Epidermal melanocyte (primary cell): ENCODE measurements at regions not wholly inside any gene's neighbourhood (a gene's known extent, or its start where the extent isn't known, plus 50 kb on each side); places are given as distances from the start of the nearest gene placed in this dataset.

Experiments
- DNase-seq: peaks from one replicate; pipeline ENCODE4 v3.0.0; 2011; ENCODE audit warnings: low spot score; ENCODE audit not compliant: insufficient read length

GRCh38 chr11:33616552-33616951, 84.1 kb downstream of the C11orf91 start:
- no peak for DNase-seq

DNA sequence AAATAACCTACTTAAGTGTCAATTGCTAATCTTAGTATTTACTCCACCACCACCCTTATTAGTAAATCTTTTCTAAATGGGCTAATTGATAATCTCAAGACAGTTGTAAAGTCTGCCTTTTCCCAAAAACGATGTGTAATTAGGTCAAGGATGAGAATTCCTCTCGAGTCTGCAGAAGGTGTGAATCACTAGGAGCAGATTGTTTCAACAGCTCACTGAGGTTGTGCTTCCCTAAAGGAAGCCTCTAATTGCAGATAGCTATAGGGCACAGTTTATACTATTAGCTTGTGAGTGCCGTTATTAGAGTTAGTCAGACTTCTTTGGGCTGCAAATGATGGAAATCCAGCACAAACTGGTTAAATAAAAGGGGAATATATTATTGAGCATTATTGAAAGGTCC, 84.9 kb downstream of the C11orf91 start:
- no peak for DNase-seq

DNA sequence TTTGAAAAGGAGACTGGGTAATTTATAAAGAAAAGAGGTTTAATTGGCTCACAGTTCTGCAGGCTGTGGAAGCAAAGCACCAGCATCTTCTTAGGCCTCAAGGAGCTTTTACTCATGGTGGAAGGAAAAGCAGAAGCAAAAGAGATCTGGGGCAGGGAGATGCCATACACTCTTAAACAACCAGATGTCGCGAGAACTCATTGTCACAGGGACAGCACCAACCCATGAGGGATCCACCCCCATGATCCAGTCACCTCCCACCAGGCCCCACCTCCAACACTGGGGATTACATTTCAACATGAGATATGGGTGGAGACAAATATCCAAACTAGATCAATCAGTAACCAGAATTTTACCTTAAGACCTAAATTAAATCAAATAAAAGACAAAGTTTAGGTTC, 87.2 kb downstream of the C11orf91 start:
- DNase-seq, result no peak

GRCh38 chr11:33610903-33611302, 89.7 kb downstream of the C11orf91 start:
- no peak for DNase-seq

- DNase-seq, result no peak
Observed at GRCh38 chr11:33608386-33608785, 92.2 kb downstream of the C11orf91 start.

GRCh38 chr11:33606762-33607161, 93.9 kb downstream of the C11orf91 start:
- DNase-seq, result no peak

- no peak for DNase-seq
Observed at GRCh38 chr11:33605703-33606102, 94.9 kb downstream of the C11orf91 start.

DNA sequence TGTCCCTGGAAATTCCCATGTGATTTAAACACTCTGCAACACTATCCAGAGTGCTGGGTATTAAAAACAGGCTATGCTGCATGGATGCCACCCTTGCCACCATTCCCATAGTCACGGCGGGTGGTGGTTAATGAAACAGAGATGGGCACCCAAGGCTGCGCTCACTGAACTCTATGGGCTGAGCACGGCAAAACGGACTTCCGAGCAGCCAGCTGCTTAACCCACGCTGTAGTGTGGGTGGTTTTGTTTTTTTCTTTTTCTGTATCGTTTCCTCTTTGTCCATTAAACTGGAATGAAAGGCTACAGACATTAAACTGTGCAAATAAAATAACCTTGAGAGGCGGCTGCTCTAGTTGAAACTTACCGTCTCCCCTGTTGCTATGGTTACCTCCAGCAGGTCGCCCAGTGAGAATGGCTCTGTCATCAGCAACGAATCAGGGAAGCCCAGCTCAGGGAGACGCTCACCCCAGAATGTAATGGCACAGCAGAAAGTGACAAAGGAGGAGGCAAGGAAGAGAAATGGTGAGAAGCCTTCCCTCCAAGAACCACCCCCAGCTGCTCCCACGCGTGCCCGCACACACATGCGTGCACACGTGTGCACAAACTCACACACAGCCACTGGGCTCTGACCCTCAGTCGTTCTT, 102.1 kb downstream of the C11orf91 start:
- DNase-seq, result no peak

DNA sequence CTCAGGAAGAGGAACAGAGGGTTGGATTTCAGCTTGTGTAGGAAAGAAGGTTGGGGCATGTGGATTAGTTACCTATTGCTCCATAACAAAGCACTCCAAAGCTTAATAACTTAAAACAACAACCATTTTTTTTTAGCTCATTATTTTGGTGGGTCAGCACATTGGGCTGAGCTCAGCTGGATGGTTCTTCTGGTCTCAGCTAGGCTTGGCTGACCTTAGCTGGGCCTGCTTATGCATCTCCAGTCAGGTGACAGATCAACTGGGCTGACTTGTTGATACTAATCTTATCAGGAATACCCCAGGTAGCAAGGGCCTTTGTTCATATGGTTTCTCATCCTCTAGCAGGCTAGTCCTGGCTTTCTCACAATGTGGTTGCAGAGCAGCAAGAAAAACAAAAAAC, 106.4 kb downstream of the C11orf91 start:
- DNase-seq, result no peak

GRCh38 chr11:33590441-33590840, 110.2 kb downstream of the C11orf91 start:
- DNase-seq, result no peak

GRCh38 chr11:33588056-33588455, 112.6 kb downstream of the C11orf91 start:
- DNase-seq, result no peak

DNA sequence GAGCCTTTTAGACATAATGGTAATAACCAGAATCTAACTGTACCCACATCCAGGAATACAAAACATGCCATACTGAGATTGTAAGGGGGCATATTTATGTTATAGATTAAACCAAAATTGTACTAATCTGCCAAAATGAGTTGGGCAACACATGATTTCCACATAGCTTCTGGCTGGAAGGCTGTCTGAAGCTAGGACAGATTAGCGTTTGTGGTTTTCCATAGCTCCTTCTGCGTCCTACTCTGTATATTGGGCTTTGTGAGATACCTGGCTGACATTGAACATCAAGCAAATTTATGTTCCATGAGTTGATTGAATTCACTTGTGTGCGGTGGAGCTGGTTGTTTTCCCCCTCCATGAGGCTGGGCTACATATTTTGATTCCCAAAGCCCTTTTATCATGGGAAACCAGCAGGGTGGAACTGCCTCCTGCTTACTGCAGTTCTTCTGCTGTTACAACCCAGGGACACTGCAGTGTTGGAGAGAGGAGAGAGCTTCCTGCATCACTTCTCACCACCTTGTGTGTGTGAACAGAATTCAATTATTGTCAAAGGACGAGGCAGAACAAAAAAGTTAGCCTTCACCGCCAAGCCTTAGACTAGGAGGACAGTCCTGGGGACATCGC, 114.9 kb downstream of the C11orf91 start:
- DNase-seq, result no peak

- no peak for DNase-seq
Observed at GRCh38 chr11:33582636-33583325, 117.8 kb downstream of the C11orf91 start.

DNA sequence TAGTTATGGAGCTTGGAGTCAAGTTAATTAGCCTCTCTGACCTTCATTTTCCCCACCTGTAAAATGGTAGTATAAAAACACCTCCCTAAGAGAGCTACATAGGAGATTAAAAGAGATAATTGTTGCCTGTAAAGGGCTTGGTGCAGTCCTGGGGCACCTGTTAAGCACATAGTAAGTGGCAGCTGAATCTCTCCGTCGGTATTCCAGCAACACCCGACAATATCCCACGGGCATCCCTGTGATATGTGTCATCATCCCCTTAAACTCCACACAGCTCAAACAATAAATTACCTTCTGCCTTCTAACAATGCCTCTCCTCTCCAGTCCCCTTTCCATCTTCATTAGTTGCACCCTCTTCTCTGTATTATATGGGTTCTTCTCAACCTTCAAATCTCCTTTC, 121.5 kb downstream of the C11orf91 start:
- DNase-seq, result no peak

- no peak for DNase-seq
Observed at GRCh38 chr11:33577204-33577603, 123.4 kb downstream of the C11orf91 start.

- no peak for DNase-seq
Observed at GRCh38 chr11:33575311-33575710, 125.3 kb downstream of the C11orf91 start.

DNA sequence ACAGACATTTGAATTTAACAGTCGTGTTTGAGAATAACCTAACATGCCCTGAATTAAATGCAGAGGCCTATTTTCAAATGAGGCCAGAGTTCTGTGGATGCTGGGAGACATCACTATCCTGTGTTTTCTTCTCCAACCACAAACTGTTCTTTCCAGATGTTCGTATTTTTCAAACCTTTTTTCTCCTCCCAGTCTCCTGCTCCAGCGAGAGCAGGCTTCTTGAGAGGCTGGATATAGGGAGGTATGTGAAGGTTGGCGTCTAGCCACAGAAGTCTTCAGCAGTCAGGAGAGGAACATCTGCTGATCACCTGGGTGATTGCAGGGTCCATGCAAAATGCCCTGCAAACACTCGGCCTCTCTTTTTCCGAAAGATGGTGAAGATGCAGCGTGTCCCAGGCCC, 126.3 kb downstream of the C11orf91 start:
- no peak for DNase-seq

DNA sequence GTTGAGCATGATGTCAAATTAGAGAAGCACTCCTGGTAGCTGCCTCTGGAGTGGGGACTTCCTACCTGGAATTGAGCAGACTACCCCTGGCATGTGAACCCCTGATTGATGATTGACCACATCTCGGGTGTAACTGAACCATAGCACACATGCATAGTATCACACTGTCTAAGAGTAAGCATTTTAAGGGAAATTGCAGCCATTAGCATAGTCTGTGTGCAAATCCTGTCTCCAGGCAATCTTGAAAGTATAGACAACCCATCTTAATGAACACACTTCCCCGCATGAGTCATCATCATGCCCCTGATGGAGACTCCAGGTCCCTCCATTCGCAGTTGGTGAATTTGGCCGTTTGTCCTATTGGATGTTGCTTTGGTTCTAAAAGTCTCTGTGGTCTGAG, 131.3 kb downstream of the C11orf91 start:
- no peak for DNase-seq

DNA sequence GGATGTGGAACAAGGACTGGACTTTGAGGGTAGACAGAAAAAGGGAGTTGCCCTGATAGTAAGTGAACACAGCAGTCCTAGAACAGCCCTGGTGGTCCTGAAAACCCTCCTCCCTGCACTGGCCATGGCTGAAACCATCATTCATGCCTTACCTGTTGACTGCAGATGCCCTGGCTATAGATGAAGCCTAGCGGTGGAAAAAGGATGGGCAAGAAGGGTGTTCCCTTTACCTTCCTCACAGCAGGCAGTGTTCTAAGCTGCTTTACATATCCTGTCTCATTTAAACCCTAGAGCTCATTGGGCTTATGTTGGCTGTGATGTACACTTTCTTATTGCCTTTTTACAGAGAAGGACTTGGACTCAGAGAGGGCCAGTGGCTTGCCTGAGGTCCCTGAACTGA, 133.6 kb downstream of the C11orf91 start:
- no peak for DNase-seq

DNA sequence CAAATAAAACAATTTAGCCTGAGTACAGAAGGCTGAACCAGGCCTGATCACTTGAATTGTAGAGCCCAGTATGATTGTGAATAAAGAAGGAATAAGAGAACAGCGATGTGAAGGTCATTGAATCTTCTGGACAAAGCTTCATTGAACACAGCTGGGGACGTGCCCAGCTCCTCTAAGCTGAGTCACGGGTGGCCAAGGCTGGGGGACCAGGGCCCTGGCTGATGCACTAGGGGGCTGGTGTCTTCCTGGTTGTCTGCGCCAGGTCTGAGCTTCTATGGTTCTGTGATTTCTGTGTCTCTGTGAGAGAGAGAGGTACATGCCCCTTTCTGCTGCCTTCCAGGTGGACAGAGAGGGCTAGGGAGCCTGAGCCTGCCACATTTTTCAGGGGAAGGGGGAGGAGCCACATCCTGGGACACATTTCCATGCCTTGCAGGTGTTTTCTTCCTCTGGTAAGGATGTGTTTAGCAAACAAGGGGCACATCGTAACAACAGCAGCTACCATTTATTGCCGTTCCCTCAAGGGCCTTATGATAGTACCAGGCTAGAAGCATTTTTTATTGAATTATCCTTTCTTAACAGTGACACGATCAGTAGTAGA, 135.7 kb downstream of the C11orf91 start:
- DNase-seq, result no peak

- DNase-seq, result no peak
Observed at GRCh38 chr11:33560729-33561128, 139.9 kb downstream of the C11orf91 start.

GRCh38 chr11:33559567-33559966, 141.1 kb downstream of the C11orf91 start:
- DNase-seq, result no peak
